ENCODE measurements at regions not wholly inside any gene's neighbourhood (a gene's known extent, or its start where the extent isn't known, plus 50 kb on each side); places are given as distances from the start of the nearest gene placed in this dataset.

DNA sequence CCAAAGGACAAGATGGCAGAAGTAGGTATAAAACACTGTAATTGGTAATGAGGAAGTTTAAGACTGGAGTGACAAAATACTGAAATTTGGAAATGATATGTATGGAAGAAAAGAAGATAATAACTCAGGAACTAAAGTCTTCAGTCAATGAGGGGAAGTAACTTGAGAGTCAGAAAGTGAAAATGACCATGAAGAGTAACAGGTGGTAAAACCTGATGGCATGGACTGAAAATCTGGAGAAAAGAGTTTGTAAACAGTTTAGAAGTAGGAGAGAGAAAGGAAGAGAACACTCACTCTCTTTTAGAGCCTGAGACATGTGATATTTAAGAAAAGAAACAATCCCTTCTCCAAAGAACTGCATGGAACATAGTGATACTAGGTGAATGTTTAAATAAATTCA, 387.9 kb downstream of the PYDC2 start:
- H3K4me1 Mint-ChIP-seq, result no peaks in the 10 kb centered on the region
- no peaks in the 10 kb centered on the region for H3K36me3 ChIP-seq (ENCODE audit: control insufficient read depth in 2 of 2, extremely low read depth in 1 of 2, insufficient read depth in 1 of 2, low read length in 1 of 2)
- H3K9me3 Mint-ChIP-seq, result peaks cover 0 to 8% (median 7%) of the 10 kb centered on the region in 3 donors
- H3K27ac ChIP-seq (ENCODE audit: low read length), result no peak overlapping the region
- H3K36me3 Mint-ChIP-seq, result no peaks in the 10 kb centered on the region
- ChIA-PET CTCF (no interaction called here), POLR2A (no interaction called here)
- H3K27me3 ChIP-seq (replicated peaks in 1 of 2; ENCODE audit: control insufficient read depth in 2 of 2, extremely low read depth in 1 of 2, insufficient read depth in 2 of 2, low read length in 1 of 2), result no peaks in the 10 kb centered on the region
- no peaks in the 10 kb centered on the region for H3K4me1 ChIP-seq (ENCODE audit: control insufficient read depth in 1 of 2, extremely low read depth in 1 of 2, insufficient read depth in 2 of 2, low read length in 2 of 2)
- H3K27ac Mint-ChIP-seq, result no peak overlapping the region
- ATAC-seq (replicated peaks in 1 of 4) (no peak), DNase-seq (no peak)
- no peaks in the 10 kb centered on the region for H3K9me3 ChIP-seq
- no peaks in the 10 kb centered on the region for H3K27me3 Mint-ChIP-seq
- H3K4me3 ChIP-seq (ENCODE audit: control insufficient read depth in 1 of 2, extremely low read depth in 1 of 2, low read length in 1 of 2), result no peak overlapping the region
- no peak overlapping the region for H3K4me3 Mint-ChIP-seq

DNA sequence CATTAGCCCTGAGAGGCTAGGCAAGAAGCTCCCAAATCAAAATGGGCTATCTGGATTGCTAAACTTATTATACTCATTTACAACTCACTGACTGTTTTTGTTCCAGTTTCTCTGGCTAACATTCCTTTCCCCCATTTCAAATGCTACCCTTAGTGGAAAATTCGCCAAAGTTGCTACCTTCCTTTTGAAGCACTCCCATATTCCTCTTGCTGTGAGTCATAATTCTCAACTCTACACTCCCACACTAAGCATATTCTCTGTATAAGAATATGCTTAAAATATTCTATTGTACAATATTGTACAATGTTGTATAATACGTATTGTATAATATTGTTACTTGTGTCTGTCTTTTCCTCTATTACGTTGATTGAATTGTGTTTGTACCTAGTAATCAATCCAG, 398.6 kb downstream of the PYDC2 start:
- Mint-ChIP-seq H3K27ac (no peak overlapping the region), H3K4me3 (no peak overlapping the region), H3K36me3 (no peaks in the 10 kb centered on the region), H3K27me3 (no peaks in the 10 kb centered on the region), H3K9me3 (peaks cover 8 to 19% (median 15%) of the 10 kb centered on the region in 3 donors), H3K4me1 (no peaks in the 10 kb centered on the region)
- Histone ChIP-seq H3K4me3 (ENCODE audit: control insufficient read depth in 1 of 2, extremely low read depth in 1 of 2, low read length in 1 of 2) (no peak overlapping the region), H3K4me1 (ENCODE audit: control insufficient read depth in 1 of 2, extremely low read depth in 1 of 2, insufficient read depth in 2 of 2, low read length in 2 of 2) (no peaks in the 10 kb centered on the region), H3K27me3 (replicated peaks in 1 of 2; ENCODE audit: control insufficient read depth in 2 of 2, extremely low read depth in 1 of 2, insufficient read depth in 2 of 2, low read length in 1 of 2) (no peaks in the 10 kb centered on the region), H3K9me3 (no peaks in the 10 kb centered on the region), H3K36me3 (ENCODE audit: control insufficient read depth in 2 of 2, extremely low read depth in 1 of 2, insufficient read depth in 1 of 2, low read length in 1 of 2) (no peaks in the 10 kb centered on the region), H3K27ac (ENCODE audit: low read length) (no peak overlapping the region)
- POLR2A ChIA-PET, result no interaction called here
- ATAC-seq (replicated peaks in 1 of 4) (no peak), DNase-seq (no peak)
- 86% methylated on average over 1 of the region's 3 CpGs for WGBS (ENCODE audit: insufficient coverage)
- CTCF ChIA-PET, result no interaction called here

DNA sequence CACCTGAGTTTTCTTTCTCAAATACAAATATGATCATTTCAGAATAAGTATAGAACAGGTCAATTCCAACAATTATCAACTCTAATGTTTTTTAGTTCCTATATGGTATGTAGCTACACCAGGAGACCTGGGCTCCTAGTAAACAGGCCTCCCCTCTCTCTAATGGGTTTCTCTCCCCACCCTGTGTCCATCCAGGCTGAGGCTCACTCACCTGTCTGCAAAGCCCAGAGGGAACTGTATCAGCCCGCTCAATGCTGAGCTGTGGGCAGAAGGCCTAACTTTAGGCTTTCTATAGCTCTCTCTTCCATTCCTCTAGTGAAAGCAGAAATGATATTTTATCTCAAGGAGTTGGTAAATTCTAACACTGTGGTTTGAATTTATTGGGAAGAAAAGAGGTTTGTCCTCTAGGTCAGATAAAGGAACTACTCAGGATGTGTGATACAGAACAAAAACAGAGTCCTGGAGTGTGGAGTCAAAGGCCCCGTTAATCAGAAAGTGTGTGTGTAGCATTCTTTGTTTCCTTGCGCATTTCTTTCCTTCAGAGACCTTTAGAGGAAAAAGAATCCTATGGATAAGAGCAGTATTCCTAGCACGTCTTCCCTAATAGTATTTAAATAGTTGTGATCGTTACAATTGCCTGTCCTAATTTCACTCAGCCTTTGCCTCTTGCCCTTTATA, 408.9 kb downstream of the PYDC2 start:
- H3K36me3 ChIP-seq (ENCODE audit: control insufficient read depth in 2 of 2, extremely low read depth in 1 of 2, insufficient read depth in 1 of 2, low read length in 1 of 2), result no peaks in the 10 kb centered on the region
- no peaks in the 10 kb centered on the region for H3K4me1 ChIP-seq (ENCODE audit: control insufficient read depth in 1 of 2, extremely low read depth in 1 of 2, insufficient read depth in 2 of 2, low read length in 2 of 2)
- H3K4me3 Mint-ChIP-seq, result no peak overlapping the region
- H3K27me3 Mint-ChIP-seq, result no peaks in the 10 kb centered on the region
- ATAC-seq (replicated peaks in 1 of 4) (no peak), DNase-seq (no peak)
- POLR2A ChIA-PET, result no interaction called here
- no peaks in the 10 kb centered on the region for H3K36me3 Mint-ChIP-seq
- H3K27ac Mint-ChIP-seq, result no peak overlapping the region
- H3K9me3 ChIP-seq, result no peaks in the 10 kb centered on the region
- no peaks in the 10 kb centered on the region for H3K27me3 ChIP-seq (replicated peaks in 1 of 2; ENCODE audit: control insufficient read depth in 2 of 2, extremely low read depth in 1 of 2, insufficient read depth in 2 of 2, low read length in 1 of 2)
- CTCF ChIA-PET, result interaction anchor here in 1 of 2 donors (0.6 kb wide), 1 partner anchor 14 kb away, joined by 4 read pairs; no protein-coding TSS in a partner anchor
- no peak overlapping the region for H3K27ac ChIP-seq (ENCODE audit: low read length)
- no CpG with 5 or more reads among the region's 5 CpGs for WGBS (ENCODE audit: insufficient coverage)
- no peaks in the 10 kb centered on the region for H3K4me1 Mint-ChIP-seq
- H3K9me3 Mint-ChIP-seq, result peaks cover 8 to 9% (median 8%) of the 10 kb centered on the region in 3 donors
- no peak overlapping the region for H3K4me3 ChIP-seq (ENCODE audit: control insufficient read depth in 1 of 2, extremely low read depth in 1 of 2, low read length in 1 of 2)

DNA sequence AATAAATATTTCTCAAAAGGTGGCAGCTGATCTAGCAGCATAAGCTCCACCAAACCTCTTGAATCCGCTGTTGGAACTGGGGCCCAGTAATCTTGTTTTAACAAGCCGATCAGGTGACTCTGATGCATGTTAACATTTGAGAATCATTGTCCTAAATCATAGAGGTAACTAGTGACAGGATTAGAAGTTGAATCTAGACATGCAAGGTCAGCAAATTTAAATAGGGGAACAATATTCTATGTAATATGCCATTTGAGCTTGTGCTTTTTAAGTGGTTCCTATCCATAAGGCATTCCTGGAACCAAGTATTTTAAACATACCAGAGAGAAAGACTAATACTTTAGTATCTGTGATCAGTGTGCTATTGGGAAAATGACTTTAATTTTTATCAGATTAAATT, 412.8 kb downstream of the PYDC2 start:
- ATAC-seq (replicated peaks in 1 of 4), result no peak
- 80% methylated on average over 1 of the region's 2 CpGs for WGBS (ENCODE audit: insufficient coverage)
- no peak for DNase-seq
- Mint-ChIP-seq H3K4me3 (no peak overlapping the region), H3K36me3 (no peaks in the 10 kb centered on the region), H3K27ac (no peak overlapping the region), H3K9me3 (peaks cover 0 to 8% (median 8%) of the 10 kb centered on the region in 3 donors), H3K4me1 (no peaks in the 10 kb centered on the region), H3K27me3 (no peaks in the 10 kb centered on the region)
- ChIA-PET POLR2A (no interaction called here), CTCF (no interaction called here)
- Histone ChIP-seq H3K9me3 (no peaks in the 10 kb centered on the region), H3K4me1 (ENCODE audit: control insufficient read depth in 1 of 2, extremely low read depth in 1 of 2, insufficient read depth in 2 of 2, low read length in 2 of 2) (no peaks in the 10 kb centered on the region), H3K27ac (ENCODE audit: low read length) (no peak overlapping the region), H3K27me3 (replicated peaks in 1 of 2; ENCODE audit: control insufficient read depth in 2 of 2, extremely low read depth in 1 of 2, insufficient read depth in 2 of 2, low read length in 1 of 2) (no peaks in the 10 kb centered on the region), H3K36me3 (ENCODE audit: control insufficient read depth in 2 of 2, extremely low read depth in 1 of 2, insufficient read depth in 1 of 2, low read length in 1 of 2) (no peaks in the 10 kb centered on the region), H3K4me3 (ENCODE audit: control insufficient read depth in 1 of 2, extremely low read depth in 1 of 2, low read length in 1 of 2) (no peak overlapping the region)

DNA sequence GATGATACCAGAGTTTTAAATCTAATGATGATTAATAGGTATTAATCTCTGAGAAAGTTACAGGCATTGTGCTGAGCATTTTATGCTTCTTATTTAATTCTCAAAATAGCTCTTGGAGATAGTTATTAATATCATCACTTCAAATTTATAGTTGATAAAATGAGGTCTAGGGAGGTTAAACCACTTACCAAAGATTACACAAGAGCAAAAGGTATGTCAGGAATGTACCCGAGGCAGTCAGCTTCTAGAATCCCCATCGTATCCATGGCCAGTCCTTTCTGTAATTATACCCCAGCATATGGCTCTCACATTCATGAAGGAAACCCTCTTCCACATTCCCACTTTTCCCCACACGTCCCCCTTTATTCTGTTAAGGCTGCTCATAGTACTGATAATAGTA, 421.3 kb downstream of the PYDC2 start:
- no peak for DNase-seq
- POLR2A ChIA-PET, result no interaction called here
- no peak for ATAC-seq (replicated peaks in 1 of 4)
- no peak overlapping the region for H3K27ac Mint-ChIP-seq
- no peaks in the 10 kb centered on the region for H3K27me3 Mint-ChIP-seq
- no peaks in the 10 kb centered on the region for H3K9me3 ChIP-seq
- H3K4me3 ChIP-seq (ENCODE audit: control insufficient read depth in 1 of 2, extremely low read depth in 1 of 2, low read length in 1 of 2), result no peak overlapping the region
- H3K4me1 Mint-ChIP-seq, result no peaks in the 10 kb centered on the region
- H3K27me3 ChIP-seq (replicated peaks in 1 of 2; ENCODE audit: control insufficient read depth in 2 of 2, extremely low read depth in 1 of 2, insufficient read depth in 2 of 2, low read length in 1 of 2), result no peaks in the 10 kb centered on the region
- no peaks in the 10 kb centered on the region for H3K36me3 ChIP-seq (ENCODE audit: control insufficient read depth in 2 of 2, extremely low read depth in 1 of 2, insufficient read depth in 1 of 2, low read length in 1 of 2)
- CTCF ChIA-PET, result no interaction called here
- WGBS (ENCODE audit: insufficient coverage), result no CpG with 5 or more reads among the region's 3 CpGs
- H3K36me3 Mint-ChIP-seq, result no peaks in the 10 kb centered on the region
- H3K9me3 Mint-ChIP-seq, result peaks cover 0 to 10% (median 4%) of the 10 kb centered on the region in 3 donors
- no peak overlapping the region for H3K4me3 Mint-ChIP-seq
- no peak overlapping the region for H3K27ac ChIP-seq (ENCODE audit: low read length)
- H3K4me1 ChIP-seq (ENCODE audit: control insufficient read depth in 1 of 2, extremely low read depth in 1 of 2, insufficient read depth in 2 of 2, low read length in 2 of 2), result no peaks in the 10 kb centered on the region

DNA sequence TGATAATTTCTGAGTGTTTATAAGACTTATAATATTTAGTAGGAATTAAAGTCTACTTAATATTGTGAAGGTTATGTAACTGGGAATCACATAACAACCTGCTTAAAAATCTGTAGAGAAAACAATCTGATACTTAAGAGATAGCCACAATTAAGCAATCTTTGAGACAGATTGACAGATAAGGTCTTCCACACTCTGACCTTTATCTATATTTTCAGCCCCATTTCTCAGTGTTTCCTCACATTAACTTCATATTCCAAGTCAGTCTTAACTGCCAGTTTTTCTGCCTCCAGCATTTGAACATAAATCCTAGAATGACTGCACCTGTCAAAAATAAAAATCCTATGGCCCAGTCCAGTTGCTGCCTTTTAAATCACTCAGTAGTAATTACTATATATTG, 423.2 kb downstream of the PYDC2 start:
- Mint-ChIP-seq H3K36me3 (no peaks in the 10 kb centered on the region), H3K4me1 (no peaks in the 10 kb centered on the region), H3K27ac (no peak overlapping the region), H3K27me3 (no peaks in the 10 kb centered on the region), H3K4me3 (no peak overlapping the region), H3K9me3 (peaks cover 0 to 10% (median 4%) of the 10 kb centered on the region in 3 donors)
- Histone ChIP-seq H3K36me3 (ENCODE audit: control insufficient read depth in 2 of 2, extremely low read depth in 1 of 2, insufficient read depth in 1 of 2, low read length in 1 of 2) (no peaks in the 10 kb centered on the region), H3K27me3 (replicated peaks in 1 of 2; ENCODE audit: control insufficient read depth in 2 of 2, extremely low read depth in 1 of 2, insufficient read depth in 2 of 2, low read length in 1 of 2) (no peaks in the 10 kb centered on the region), H3K9me3 (no peaks in the 10 kb centered on the region), H3K4me1 (ENCODE audit: control insufficient read depth in 1 of 2, extremely low read depth in 1 of 2, insufficient read depth in 2 of 2, low read length in 2 of 2) (no peaks in the 10 kb centered on the region), H3K4me3 (ENCODE audit: control insufficient read depth in 1 of 2, extremely low read depth in 1 of 2, low read length in 1 of 2) (no peak overlapping the region), H3K27ac (ENCODE audit: low read length) (no peak overlapping the region)
- ChIA-PET POLR2A (no interaction called here), CTCF (interaction anchor here in 1 of 2 donors (0.9 kb wide), 1 partner anchor 15 kb away, joined by 4 read pairs; no protein-coding TSS in a partner anchor)
- DNase-seq, result no peak
- ATAC-seq (replicated peaks in 1 of 4), result no peak

DNA sequence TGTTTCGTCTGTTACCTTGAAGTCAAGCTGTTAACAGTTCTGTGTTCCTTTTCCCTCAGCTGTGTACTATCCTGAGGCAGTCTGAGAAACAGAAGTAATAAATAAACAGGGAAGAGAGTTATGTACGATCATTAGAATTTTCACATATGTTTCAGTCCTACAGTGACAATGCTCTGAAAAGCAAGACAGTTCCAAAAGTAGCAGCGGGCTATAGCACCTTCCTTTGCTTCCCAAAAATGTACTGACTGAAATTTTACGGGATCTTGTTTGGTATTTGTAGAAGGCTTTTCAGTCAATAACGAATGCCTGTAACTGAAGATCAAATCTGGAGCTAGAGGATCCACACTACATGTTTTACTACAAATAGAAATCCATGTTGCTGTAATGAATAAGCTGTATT, 428.1 kb downstream of the PYDC2 start:
- Histone ChIP-seq H3K27me3 (replicated peaks in 1 of 2; ENCODE audit: control insufficient read depth in 2 of 2, extremely low read depth in 1 of 2, insufficient read depth in 2 of 2, low read length in 1 of 2) (no peaks in the 10 kb centered on the region), H3K9me3 (no peaks in the 10 kb centered on the region), H3K4me1 (ENCODE audit: control insufficient read depth in 1 of 2, extremely low read depth in 1 of 2, insufficient read depth in 2 of 2, low read length in 2 of 2) (no peaks in the 10 kb centered on the region), H3K4me3 (ENCODE audit: control insufficient read depth in 1 of 2, extremely low read depth in 1 of 2, low read length in 1 of 2) (no peak overlapping the region), H3K36me3 (ENCODE audit: control insufficient read depth in 2 of 2, extremely low read depth in 1 of 2, insufficient read depth in 1 of 2, low read length in 1 of 2) (no peaks in the 10 kb centered on the region), H3K27ac (ENCODE audit: low read length) (no peak overlapping the region)
- ATAC-seq (replicated peaks in 1 of 4), result no peak
- H3K4me3 Mint-ChIP-seq, result no peak overlapping the region
- no peak overlapping the region for H3K27ac Mint-ChIP-seq
- ChIA-PET POLR2A (no interaction called here), CTCF (no interaction called here)
- no peaks in the 10 kb centered on the region for H3K4me1 Mint-ChIP-seq
- no CpG with 5 or more reads among the region's 5 CpGs for WGBS (ENCODE audit: insufficient coverage)
- no peaks in the 10 kb centered on the region for H3K27me3 Mint-ChIP-seq
- peaks cover 0 to 5% (median 0%) of the 10 kb centered on the region in 3 donors for H3K9me3 Mint-ChIP-seq
- no peak for DNase-seq
- H3K36me3 Mint-ChIP-seq, result no peaks in the 10 kb centered on the region
